ENCODE measurements at regions not wholly inside any gene's neighbourhood (a gene's known extent, or its start where the extent isn't known, plus 50 kb on each side); places are given as distances from the start of the nearest gene placed in this dataset.

DNA sequence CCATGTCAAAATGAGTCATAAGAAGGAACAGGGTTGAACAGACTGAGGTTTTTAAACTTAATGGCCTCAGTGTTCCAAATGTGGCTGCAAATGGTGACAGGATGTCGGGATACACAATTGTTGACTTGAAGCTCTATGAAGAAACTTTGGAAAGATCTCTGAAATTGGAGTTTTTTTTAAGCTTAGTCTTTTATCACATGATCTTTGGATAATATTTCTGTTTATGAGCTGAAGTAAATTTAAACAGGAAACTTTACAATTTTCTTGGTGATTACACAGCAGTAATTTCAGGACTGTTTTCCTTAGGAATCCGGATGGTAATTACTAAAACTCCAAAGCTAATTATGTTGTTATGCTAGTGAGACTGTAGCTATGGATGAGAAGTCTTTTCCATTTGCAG, 199.1 kb upstream of the NRXN1 start:
- TF ChIP-seq CTCF (IDR thresholded peaks at IDR 0.05; ENCODE audit: low read length): no peak
- no peak for TF ChIP-seq EZH2 (optimal IDR thresholded peaks at IDR 0.05; ENCODE audit: low read depth, low read length)
- no peak for TF ChIP-seq EZH2phosphoT487 (IDR thresholded peaks at IDR 0.05; ENCODE audit: low read length)
